ENCODE measurements at regions not wholly inside any gene's neighbourhood (a gene's known extent, or its start where the extent isn't known, plus 50 kb on each side); places are given as distances from the start of the nearest gene placed in this dataset.

DNA sequence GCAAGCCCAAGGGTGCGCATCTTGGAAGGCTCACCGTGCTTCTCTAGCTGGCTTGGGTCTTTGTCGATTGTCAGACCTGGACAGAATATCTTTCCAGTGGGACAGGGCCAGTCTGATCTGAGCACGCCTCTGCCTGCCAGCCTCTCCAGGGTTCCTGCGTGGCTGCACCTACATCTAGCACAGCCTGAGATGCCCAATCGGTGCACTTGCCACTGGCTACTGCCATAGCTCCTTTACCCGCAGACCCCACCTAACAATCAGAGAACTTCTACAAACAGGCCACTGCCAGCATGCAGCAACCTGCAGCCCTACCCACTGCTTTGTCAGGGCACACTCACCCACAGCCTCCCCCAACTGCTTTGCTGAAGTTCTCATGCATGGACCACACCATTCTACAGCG lies 56.7 kb upstream of the PHACTR3 start:
- DNase-seq (ENCODE audit: low read depth in 4 of 4, low spot score in 3 of 4), result no peak

All from left renal pelvis (tissue), 4 donors.